ENCODE measurements at regions not wholly inside any gene's neighbourhood (a gene's known extent, or its start where the extent isn't known, plus 50 kb on each side); places are given as distances from the start of the nearest gene placed in this dataset.

GRCh38 chr7:136214356-136214755 lies 237.2 kb upstream of the MTPN start:
- no peak for TF ChIP-seq CTCF (IDR thresholded peaks at IDR 0.05; ENCODE audit: low read depth, low read length)
- DNase-seq (ENCODE audit: extremely low read depth, low read depth) = no peak

- no peak for DNase-seq (ENCODE audit: extremely low read depth, low read depth)
- no peak for TF ChIP-seq CTCF (IDR thresholded peaks at IDR 0.05; ENCODE audit: low read depth, low read length)
Measured at GRCh38 chr7:136213012-136213411, 235.9 kb upstream of the MTPN start.

GRCh38 chr7:136210664-136211063 lies 233.5 kb upstream of the MTPN start:
- TF ChIP-seq CTCF (IDR thresholded peaks at IDR 0.05; ENCODE audit: low read depth, low read length) = no peak
- no peak for DNase-seq (ENCODE audit: extremely low read depth, low read depth)

- TF ChIP-seq CTCF (IDR thresholded peaks at IDR 0.05; ENCODE audit: low read depth, low read length) = no peak
Measured at GRCh38 chr7:136210079-136210478, 232.9 kb upstream of the MTPN start.

GRCh38 chr7:136205956-136206355 lies 228.8 kb upstream of the MTPN start:
- no peak for TF ChIP-seq CTCF (IDR thresholded peaks at IDR 0.05; ENCODE audit: low read depth, low read length)
- no peak for DNase-seq (ENCODE audit: extremely low read depth, low read depth)

More at GRCh38 chr7:136210079-136210478, 232.9 kb upstream of the MTPN start:
- DNase-seq (ENCODE audit: extremely low read depth, low read depth) = no peak

- no peak for DNase-seq (ENCODE audit: extremely low read depth, low read depth)
- TF ChIP-seq CTCF (IDR thresholded peaks at IDR 0.05; ENCODE audit: low read depth, low read length) = no peak
Measured at GRCh38 chr7:136198168-136198567, 221.0 kb upstream of the MTPN start.

- no peak for TF ChIP-seq CTCF (IDR thresholded peaks at IDR 0.05; ENCODE audit: low read depth, low read length)
- no peak for DNase-seq (ENCODE audit: extremely low read depth, low read depth)
Measured at GRCh38 chr7:136194878-136195277, 217.7 kb upstream of the MTPN start.
